H1 (cell line): ENCODE measurements at regions not wholly inside any gene's neighbourhood (a gene's known extent, or its start where the extent isn't known, plus 50 kb on each side); places are given as distances from the start of the nearest gene placed in this dataset.

Experiments used
- CTCF ChIP-seq, 3 experiments: IDR thresholded peaks; 1 replicate in 2 of 3; 2 replicates in 1 of 3; pipeline versions ENCODE4 v1.5.1 to v1.6.1; 2011; ENCODE audit warnings: low read length in 3 of 3, mild to moderate bottlenecking in 3 of 3, inconsistent platforms in 2 of 3, low read depth in 1 of 3, moderate library complexity in 1 of 3; ENCODE audit not compliant: insufficient read depth in 1 of 3; ENCODE audit errors: control extremely low read depth in 1 of 3
- E2F6 ChIP-seq: IDR thresholded peaks from 2 replicates; pipeline ENCODE4 v1.6.1; 2012; ENCODE audit warnings: inconsistent platforms
- EP300 ChIP-seq, 2 experiments: IDR thresholded peaks; 1 replicate in 1 of 2; 2 replicates in 1 of 2; pipeline ENCODE4 v1.6.1; 2011 to 2012; ENCODE audit warnings: low read depth in 2 of 2, low read length in 2 of 2, mild to moderate bottlenecking in 2 of 2, borderline replicate concordance in 1 of 2, inconsistent platforms in 1 of 2, moderate library complexity in 1 of 2
- EZH2 ChIP-seq: fragments of 200-600 bp; sonication (generic); IDR thresholded peaks from 2 replicates; pipeline ENCODE4 v1.7.1; 2012; ENCODE audit warnings: low read depth, mild to moderate bottlenecking, moderate library complexity, low read length, inconsistent platforms; ENCODE audit not compliant: severe bottlenecking
- GABPA ChIP-seq: IDR thresholded peaks from 2 replicates; pipeline ENCODE4 v1.6.1; 2011; ENCODE audit warnings: mild to moderate bottlenecking, low read length, moderate library complexity, borderline replicate concordance; ENCODE audit not compliant: insufficient read depth
- HDAC6 ChIP-seq: IDR thresholded peaks from one replicate; pipeline ENCODE4 v1.7.1; 2012; ENCODE audit warnings: low read depth, mild to moderate bottlenecking, inconsistent platforms, low read length, moderate library complexity
- NRF1 ChIP-seq: IDR thresholded peaks from 2 replicates; pipeline ENCODE4 v1.6.1; 2011; ENCODE audit warnings: mild to moderate bottlenecking, low read depth, low read length, improper control_type of control experiment
- POLR2A ChIP-seq, 2 experiments: IDR thresholded peaks; 1 replicate in 1 of 2; 2 replicates in 1 of 2; pipeline ENCODE4 v1.6.1; 2011; ENCODE audit warnings: low read depth in 2 of 2, low read length in 2 of 2, mild to moderate bottlenecking in 2 of 2; ENCODE audit errors: control extremely low read depth in 1 of 2

GRCh38 chr7:35422715-35423114, 168.8 kb upstream of the TBX20 start:
- TF ChIP-seq NRF1 (no peak), EZH2 (no peak), EP300 (IDR thresholded peaks at IDR 0.05; ENCODE audit: borderline replicate concordance in 1 of 2, low read depth in 2 of 2, low read length in 2 of 2) (no peak), E2F6 (no peak), CTCF (IDR thresholded peaks at IDR 0.05; ENCODE audit: control extremely low read depth in 1 of 3, insufficient read depth in 1 of 3, low read depth in 1 of 3, low read length in 3 of 3) (no peak), GABPA (no peak), POLR2A (IDR thresholded peaks at IDR 0.05; ENCODE audit: control extremely low read depth in 1 of 2, low read depth in 2 of 2, low read length in 2 of 2) (no peak), HDAC6 (no peak)
